Keratinocyte (primary cell): ENCODE measurements at regions not wholly inside any gene's neighbourhood (a gene's known extent, or its start where the extent isn't known, plus 50 kb on each side); places are given as distances from the start of the nearest gene placed in this dataset.

Source experiments
- DNase-seq: peaks from one replicate; pipeline ENCODE4 v3.0.0-alpha.2; 2011; ENCODE audit warnings: low read depth, missing footprints, low spot score
- FAIRE-seq: peaks from 2 replicates; lab custom pipeline; 2011; peaks lifted over from hg19 to GRCh38; lab: Jason Lieb, UNC
- H2AFZ ChIP-seq: 2 replicates; pipeline ENCODE4 v1.6.0; 2012; ENCODE audit warnings: low read length, control low read depth, inconsistent platforms; ENCODE audit not compliant: control insufficient read depth
- H3K27ac ChIP-seq: 2 replicates; pipeline ENCODE4 v1.5.1; 2011; ENCODE audit warnings: low read length; ENCODE audit not compliant: control insufficient read depth, insufficient read depth
- H3K27me3 ChIP-seq: 3 replicates; pipeline ENCODE4 v1.6.0; 2011; ENCODE audit warnings: low read length; ENCODE audit not compliant: control insufficient read depth, insufficient read depth; ENCODE audit errors: extremely low read depth
- H3K36me3 ChIP-seq, 2 experiments: 2 replicates in 1 of 2; 3 replicates in 1 of 2; pipeline ENCODE4 v1.5.1; 2011; ENCODE audit warnings: low read length in 2 of 2, mild to moderate bottlenecking in 1 of 2; ENCODE audit not compliant: control insufficient read depth in 2 of 2, insufficient read depth in 2 of 2; ENCODE audit errors: extremely low read depth in 1 of 2
- H3K4me1 ChIP-seq: 3 replicates; pipeline ENCODE4 v1.5.1; 2011; ENCODE audit warnings: low read length; ENCODE audit not compliant: control insufficient read depth, insufficient read depth; ENCODE audit errors: extremely low read depth
- H3K4me2 ChIP-seq: 3 replicates; pipeline ENCODE4 v1.6.0; 2011; ENCODE audit warnings: low read depth, low read length; ENCODE audit not compliant: control insufficient read depth, insufficient read depth; ENCODE audit errors: extremely low read depth
- H3K4me3 ChIP-seq, 3 experiments: fragments of 200-600 bp in 1 of 3; sonication (generic) in 1 of 3; 2 replicates in 2 of 3; 3 replicates in 1 of 3; pipeline ENCODE4 v1.5.1; 2011 to 2016; ENCODE audit warnings: low read length in 3 of 3, mild to moderate bottlenecking in 3 of 3, control low read depth in 2 of 3, inconsistent platforms in 1 of 3, low read depth in 1 of 3, mixed read lengths in 1 of 3, mixed run types in 1 of 3, moderate library complexity in 1 of 3; ENCODE audit not compliant: control insufficient read depth in 2 of 3, insufficient read depth in 2 of 3; ENCODE audit errors: extremely low read depth in 1 of 3
- H3K79me2 ChIP-seq: 2 replicates; pipeline ENCODE4 v1.6.0; 2012; ENCODE audit warnings: low read length; ENCODE audit not compliant: control insufficient read depth, insufficient read depth
- H3K9ac ChIP-seq: 3 replicates; pipeline ENCODE4 v1.6.0; 2011; ENCODE audit warnings: low read length; ENCODE audit not compliant: control insufficient read depth, insufficient read depth; ENCODE audit errors: extremely low read depth
- H3K9me1 ChIP-seq: 3 replicates; pipeline ENCODE4 v1.6.0; 2011; ENCODE audit warnings: low read length; ENCODE audit not compliant: control insufficient read depth, insufficient read depth; ENCODE audit errors: extremely low read depth
- H3K9me3 ChIP-seq: 2 replicates; pipeline ENCODE4 v1.5.1; 2012; ENCODE audit warnings: low read depth, low read length; ENCODE audit not compliant: control insufficient read depth
- H4K20me1 ChIP-seq: 3 replicates; pipeline ENCODE4 v1.6.0; 2011; ENCODE audit warnings: low read length; ENCODE audit not compliant: control insufficient read depth, insufficient read depth; ENCODE audit errors: extremely low read depth
- EZH2 ChIP-seq: IDR thresholded peaks from one replicate; pipeline ENCODE4 v1.6.1; 2012; ENCODE audit warnings: inconsistent platforms, mild to moderate bottlenecking, low read length, moderate library complexity
- dilution Hi-C: fragments of 300-500 bp; cut with MboI; formaldehyde crosslinking; loops from one replicate; pipeline ENCODE4 v1.7.0; 2020; ENCODE audit warnings: low sequenced_read_pairs; ENCODE audit not compliant: extremely low pct_ligation_motif_present
- TF ChIP-seq, protein P1 (sequence below), 3 experiments: IDR thresholded peaks in 1 of 3; conservative IDR thresholded peaks in 1 of 3; optimal IDR thresholded peaks in 1 of 3; 2 replicates in 2 of 3; 3 replicates in 1 of 3; pipeline versions ENCODE3 to v1.5.1; 2011; ENCODE audit warnings: low read length in 3 of 3, mild to moderate bottlenecking in 3 of 3, moderate library complexity in 2 of 3, control low read depth in 1 of 3, inconsistent platforms in 1 of 3; ENCODE audit not compliant: insufficient read depth in 2 of 3; ENCODE audit errors: extremely low read depth in 1 of 3

DNA sequence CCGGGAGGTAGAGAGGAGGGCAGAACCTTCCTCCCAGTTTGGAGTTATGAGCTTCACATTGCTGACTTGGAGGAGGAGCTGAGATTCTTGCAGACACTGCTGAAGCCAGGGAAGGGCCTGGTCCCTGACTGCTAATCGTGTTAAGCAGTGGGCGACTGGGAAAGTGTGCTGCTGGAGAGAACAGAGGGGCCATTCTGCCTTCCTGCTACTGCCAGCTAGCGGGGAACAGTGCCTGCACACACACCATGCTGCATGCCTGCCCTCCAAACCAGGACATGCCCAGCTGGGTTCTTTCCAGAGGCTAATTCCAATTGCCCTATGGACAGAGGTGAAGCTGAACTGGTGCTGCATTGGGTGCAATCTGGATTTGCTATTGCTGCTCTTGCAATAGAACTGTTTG lies 281.4 kb downstream of the AJAP1 start:
- no peaks in the 10 kb centered on the region for H3K9me1 ChIP-seq
- no peak overlapping the region for H2AFZ ChIP-seq
- peaks cover 10% of the 10 kb centered on the region for H3K9me3 ChIP-seq
- FAIRE-seq (no peak), DNase-seq (no peak)
- dilution Hi-C loops: no loop called here
- H3K4me1 ChIP-seq: no peaks in the 10 kb centered on the region
- no peaks in the 10 kb centered on the region for H3K36me3 ChIP-seq
- H3K79me2 ChIP-seq: no peaks in the 10 kb centered on the region
- no peaks in the 10 kb centered on the region for H3K27me3 ChIP-seq
- no peak overlapping the region for H3K27ac ChIP-seq
- no peak overlapping the region for H3K9ac ChIP-seq
- H3K4me3 ChIP-seq: no peak overlapping the region
- H3K4me2 ChIP-seq: no peak overlapping the region
- TF ChIP-seq EZH2: no peak
- TF ChIP-seq, protein P1, sequence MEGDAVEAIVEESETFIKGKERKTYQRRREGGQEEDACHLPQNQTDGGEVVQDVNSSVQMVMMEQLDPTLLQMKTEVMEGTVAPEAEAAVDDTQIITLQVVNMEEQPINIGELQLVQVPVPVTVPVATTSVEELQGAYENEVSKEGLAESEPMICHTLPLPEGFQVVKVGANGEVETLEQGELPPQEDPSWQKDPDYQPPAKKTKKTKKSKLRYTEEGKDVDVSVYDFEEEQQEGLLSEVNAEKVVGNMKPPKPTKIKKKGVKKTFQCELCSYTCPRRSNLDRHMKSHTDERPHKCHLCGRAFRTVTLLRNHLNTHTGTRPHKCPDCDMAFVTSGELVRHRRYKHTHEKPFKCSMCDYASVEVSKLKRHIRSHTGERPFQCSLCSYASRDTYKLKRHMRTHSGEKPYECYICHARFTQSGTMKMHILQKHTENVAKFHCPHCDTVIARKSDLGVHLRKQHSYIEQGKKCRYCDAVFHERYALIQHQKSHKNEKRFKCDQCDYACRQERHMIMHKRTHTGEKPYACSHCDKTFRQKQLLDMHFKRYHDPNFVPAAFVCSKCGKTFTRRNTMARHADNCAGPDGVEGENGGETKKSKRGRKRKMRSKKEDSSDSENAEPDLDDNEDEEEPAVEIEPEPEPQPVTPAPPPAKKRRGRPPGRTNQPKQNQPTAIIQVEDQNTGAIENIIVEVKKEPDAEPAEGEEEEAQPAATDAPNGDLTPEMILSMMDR (optimal IDR thresholded peaks at IDR 0.05 in 1 of 3, IDR thresholded peaks at IDR 0.05 in 1 of 3, conservative IDR thresholded peaks at IDR 0.05 in 1 of 3; ENCODE audit: extremely low read depth in 1 of 3, insufficient read depth in 2 of 3, low read length in 3 of 3): no peak
- no peaks in the 10 kb centered on the region for H4K20me1 ChIP-seq

DNA sequence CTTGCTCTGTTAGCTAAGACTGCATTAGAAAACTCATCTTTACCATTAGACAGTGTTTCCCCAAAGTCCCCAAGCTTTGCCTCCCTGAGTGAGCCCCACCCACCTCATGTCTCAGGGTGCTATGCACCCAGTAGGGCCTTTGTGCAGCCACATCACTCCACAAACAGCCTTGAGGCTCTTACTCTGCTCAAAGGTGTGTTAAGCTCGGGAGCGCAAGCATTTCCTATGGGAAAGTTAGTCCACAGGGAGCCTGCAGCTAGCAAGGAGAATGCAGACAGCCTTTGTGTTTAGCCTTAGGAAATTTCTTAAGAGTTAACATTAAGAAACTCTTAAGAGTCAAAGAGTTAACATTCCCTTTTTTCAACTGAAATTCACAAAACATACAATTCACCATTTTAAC lies 278.8 kb downstream of the AJAP1 start:
- DNase-seq: no peak
- Histone ChIP-seq H3K4me2 (no peak overlapping the region), H3K4me3 (no peak overlapping the region), H3K9ac (no peak overlapping the region), H4K20me1 (no peaks in the 10 kb centered on the region), H3K27me3 (no peaks in the 10 kb centered on the region), H3K79me2 (no peaks in the 10 kb centered on the region), H3K36me3 (no peaks in the 10 kb centered on the region), H2AFZ (no peak overlapping the region), H3K27ac (no peak overlapping the region), H3K9me3 (peaks cover 4% of the 10 kb centered on the region), H3K9me1 (no peaks in the 10 kb centered on the region), H3K4me1 (no peaks in the 10 kb centered on the region)
- FAIRE-seq: no peak
- TF ChIP-seq, protein P1 (optimal IDR thresholded peaks at IDR 0.05 in 1 of 3, IDR thresholded peaks at IDR 0.05 in 1 of 3, conservative IDR thresholded peaks at IDR 0.05 in 1 of 3; ENCODE audit: extremely low read depth in 1 of 3, insufficient read depth in 2 of 3, low read length in 3 of 3): no peak
- no peak for TF ChIP-seq EZH2
- dilution Hi-C loops: no loop called here
